Sciatic nerve (tissue), 2 donors: ENCODE measurements at regions not wholly inside any gene's neighbourhood (a gene's known extent, or its start where the extent isn't known, plus 50 kb on each side); places are given as distances from the start of the nearest gene placed in this dataset.
A peak's percentile ranks its signal among the peaks of the same experiment; 100 is the strongest.
"Not testable (repeated sequence)": the region's sequence is repeated elsewhere in the genome, so short reads cannot be mapped to it uniquely, and the experiment has no call there.

Experiments
- ATAC-seq: fragments of 200-7000 bp; cut with Tn5 transposase; one replicate; pipeline ENCODE4 v1.9.1; 2020; ENCODE audit warnings: mild to moderate bottlenecking, moderate library complexity
- DNase-seq: peaks from one replicate; pipeline ENCODE4 v3.0.0-alpha.2; 2020; ENCODE audit warnings: low spot score
- intact Hi-C: fragments of 100-400 bp; cut with DNase I; formaldehyde crosslinking; loops from one replicate; pipeline ENCODE4 v1.14.2; 2022
- donor health status: DM: no; HTN: no; CAD: no.
- donor health status: DM: no; HTN: no; CAD: no.

DNA sequence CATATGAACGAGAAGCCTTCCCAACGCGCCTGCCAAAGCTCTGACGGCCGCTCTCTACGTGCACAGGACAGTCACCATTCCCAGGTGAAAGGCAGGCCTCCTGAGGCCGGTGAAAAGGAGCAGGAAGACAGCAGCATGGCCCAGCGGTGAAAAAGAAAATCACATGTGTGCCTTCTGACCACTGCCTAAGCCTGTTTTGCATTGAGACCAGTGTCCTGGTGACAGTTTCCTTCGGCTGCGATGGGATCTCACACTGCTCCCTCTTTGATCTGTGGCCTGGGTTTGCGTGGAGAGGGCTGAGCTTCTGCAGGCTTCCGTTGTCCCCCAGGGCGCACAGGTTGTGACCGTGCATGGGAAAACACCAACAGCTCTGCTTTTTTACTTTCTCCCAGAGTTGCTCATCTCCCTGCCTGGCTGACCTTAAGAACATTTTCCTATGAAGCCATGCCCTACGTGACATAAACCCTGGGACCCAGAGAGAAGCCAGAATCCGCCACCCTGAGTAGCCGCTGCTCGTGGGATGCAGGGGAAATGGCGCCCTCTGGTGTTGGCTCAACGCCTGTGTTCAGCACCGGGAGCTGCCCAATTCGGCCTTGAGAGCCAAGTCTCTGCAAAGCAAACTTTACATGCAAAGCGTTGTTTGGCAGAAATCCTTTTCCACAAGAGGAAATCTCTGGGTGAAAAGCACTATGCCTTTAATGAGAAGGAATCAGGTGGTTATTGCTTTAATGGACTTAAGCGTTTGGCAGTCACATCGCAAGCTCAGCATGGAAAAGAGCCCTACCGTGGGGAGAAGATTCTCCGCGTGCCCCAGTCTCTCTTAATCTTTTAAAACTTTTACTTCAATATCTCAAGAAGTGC is 112.2 kb upstream of the GPR12 start:
- ATAC-seq (no peak), DNase-seq (peak; percentile 67)

DNA sequence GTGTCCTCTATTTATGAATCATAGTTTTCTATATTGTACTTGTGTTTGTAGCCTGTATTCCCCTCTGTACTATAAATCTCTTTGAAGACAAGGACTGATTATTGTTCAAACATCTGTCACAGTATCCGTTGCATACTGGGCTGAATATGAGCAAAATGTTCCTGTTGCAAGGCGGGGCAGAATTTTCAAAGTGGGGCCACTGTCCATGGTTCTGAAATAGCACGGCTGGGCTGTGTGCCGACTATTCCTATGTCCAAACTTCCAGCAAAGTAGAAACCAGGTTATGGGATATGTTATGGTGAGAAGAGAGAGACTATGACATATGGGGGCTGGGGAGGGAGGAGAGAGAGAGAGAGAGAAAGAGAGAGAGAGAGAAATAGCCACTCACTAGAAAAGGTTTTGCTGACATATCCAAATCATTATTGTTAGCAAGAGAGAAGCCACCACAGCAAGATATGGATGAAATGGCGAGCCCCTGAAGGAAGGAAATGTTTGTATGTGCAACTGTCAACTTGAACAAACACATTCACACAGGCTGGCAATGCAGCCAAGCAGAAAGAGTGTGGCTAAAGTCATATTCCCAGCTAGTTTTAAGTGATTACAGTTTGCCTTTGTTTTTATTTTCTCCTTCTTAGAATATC is 107.0 kb upstream of the GPR12 start:
- no peak for ATAC-seq
- DNase-seq, result no peak
- intact Hi-C loops, result no loop called here

More for the DNA sequence above, 112.2 kb upstream of the GPR12 start:
- intact Hi-C loops, result no loop called here

DNA sequence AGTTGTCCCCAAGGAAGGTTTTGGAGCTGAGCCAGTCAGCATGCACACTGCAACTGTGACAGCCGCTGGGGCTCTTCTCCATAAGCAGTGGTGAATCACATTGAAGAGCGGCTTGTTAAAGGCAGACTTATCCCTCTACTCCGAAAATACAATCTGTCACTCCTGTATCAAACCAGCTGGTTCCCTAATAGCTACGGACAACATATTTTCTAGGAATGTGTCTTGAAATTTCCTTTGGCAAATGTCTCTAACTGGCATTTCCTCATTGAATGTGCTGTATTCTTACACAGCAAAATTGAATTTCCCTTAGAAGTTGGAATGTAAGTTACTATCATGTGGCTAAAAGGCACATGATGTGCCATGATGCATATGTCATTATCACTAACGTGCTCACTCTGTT is 104.0 kb upstream of the GPR12 start:
- intact Hi-C loops, result no loop called here
- no peak for ATAC-seq

DNA sequence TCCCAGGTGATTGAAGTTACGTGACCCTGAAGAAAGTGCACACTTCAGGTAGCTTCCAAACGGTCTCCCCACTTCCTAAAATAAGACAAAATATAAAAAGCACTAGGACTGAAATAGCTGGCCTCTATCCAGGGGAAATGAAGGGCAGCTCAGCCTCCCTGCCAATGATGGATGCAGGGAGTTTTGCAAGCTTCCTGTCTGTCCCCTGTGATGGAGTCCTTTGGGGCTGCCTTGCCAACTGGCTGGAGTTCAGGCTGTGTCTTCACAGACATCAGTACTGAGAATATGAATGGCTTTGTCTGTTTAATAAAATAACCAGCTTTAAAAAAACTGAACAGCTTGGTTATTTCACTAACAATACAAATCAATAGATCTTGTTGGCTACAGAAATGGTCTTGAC is 101.4 kb upstream of the GPR12 start:
- ATAC-seq, result no peak
- DNase-seq, result no peak
- intact Hi-C loops, result no loop called here

More for the DNA sequence above, 104.0 kb upstream of the GPR12 start:
- DNase-seq, result no peak

DNA sequence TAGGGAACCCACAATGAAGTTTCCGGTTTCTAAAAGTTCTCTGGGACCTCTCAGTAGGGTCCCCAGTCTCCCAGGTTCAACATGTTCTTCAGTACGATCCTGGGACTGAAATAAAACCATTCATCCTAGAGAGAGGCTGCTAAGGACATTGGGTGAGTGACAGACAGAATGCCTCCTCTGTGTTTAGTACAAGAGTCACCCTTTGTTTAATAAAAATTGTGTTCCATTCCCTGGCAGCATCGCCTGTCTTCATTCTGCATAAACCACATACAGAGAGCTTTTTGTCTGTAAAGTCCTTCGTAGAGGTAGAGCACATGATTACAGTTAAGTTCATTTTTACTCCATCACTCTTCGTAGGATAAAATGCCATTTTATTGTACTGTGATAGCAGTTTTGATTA is 95.3 kb upstream of the GPR12 start:
- intact Hi-C loops, result no loop called here
- DNase-seq (no peak), ATAC-seq (no peak)

GRCh38 chr13:26855071-26855470 is 94.5 kb upstream of the GPR12 start:
- intact Hi-C loops, result no loop called here
- DNase-seq (no peak), ATAC-seq (no peak)

- DNase-seq (no peak), ATAC-seq (no peak)
- intact Hi-C loops, result no loop called here
Observed at GRCh38 chr13:26853323-26853722, 92.7 kb upstream of the GPR12 start.

- intact Hi-C loops, result no loop called here
- DNase-seq (no peak), ATAC-seq (no peak)
Observed at GRCh38 chr13:26847281-26847680, 86.7 kb upstream of the GPR12 start.

DNA sequence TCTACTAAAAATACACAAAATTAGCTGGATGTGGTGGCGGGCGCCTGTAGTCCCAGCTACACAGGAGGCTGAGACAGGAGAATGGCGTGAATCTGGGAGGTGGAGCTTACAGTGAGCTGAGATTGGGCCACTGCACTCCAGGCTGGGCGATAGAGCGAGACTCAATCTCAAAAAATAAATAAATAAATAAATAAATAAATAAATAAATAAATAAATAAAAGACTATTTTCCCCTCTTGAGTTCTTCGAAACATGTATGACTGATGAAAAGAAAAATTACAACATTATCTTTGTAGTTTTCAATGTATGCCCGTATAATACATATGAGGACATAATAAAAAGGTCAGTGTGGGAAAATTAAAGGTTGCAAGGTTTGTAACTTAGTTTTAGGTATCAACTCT is 84.5 kb upstream of the GPR12 start:
- ATAC-seq, intact Hi-C loops, DNase-seq: not testable (repeated sequence)

GRCh38 chr13:26839682-26840081 is 79.1 kb upstream of the GPR12 start:
- intact Hi-C loops, result no loop called here
- DNase-seq (no peak), ATAC-seq (no peak)

- no peak for ATAC-seq
- intact Hi-C loops, result no loop called here
- DNase-seq, result no peak
Observed at GRCh38 chr13:26838821-26839220, 78.2 kb upstream of the GPR12 start.

- DNase-seq, result no peak
- no peak for ATAC-seq
- intact Hi-C loops, result no loop called here
Observed at GRCh38 chr13:26837997-26838396, 77.4 kb upstream of the GPR12 start.

- ATAC-seq (no peak), DNase-seq (no peak)
- intact Hi-C loops, result no loop called here
Observed at GRCh38 chr13:26837102-26837501, 76.5 kb upstream of the GPR12 start.

DNA sequence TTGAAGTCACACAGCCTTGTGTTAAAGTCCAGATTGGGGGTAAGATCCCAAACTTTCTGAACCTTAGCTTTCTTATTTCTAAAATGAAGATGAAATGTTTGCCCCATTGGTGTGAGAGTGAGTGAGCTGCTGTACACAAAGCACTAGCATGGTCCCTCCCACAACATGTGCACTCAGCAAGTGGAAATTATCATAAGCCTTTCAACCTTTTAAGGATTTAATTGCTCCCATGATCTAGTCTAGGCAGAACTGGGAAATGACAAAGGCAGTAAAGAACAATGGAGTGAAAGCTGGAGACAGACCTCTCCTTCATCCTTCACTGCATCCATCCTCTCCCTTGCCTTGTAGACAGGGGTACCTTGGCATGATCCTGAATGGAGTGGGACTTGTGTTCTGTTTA is 76.0 kb upstream of the GPR12 start:
- intact Hi-C loops, result no loop called here
- DNase-seq (no peak), ATAC-seq (no peak)

- no peak for DNase-seq
- ATAC-seq, result no peak
- intact Hi-C loops, result no loop called here
Observed at GRCh38 chr13:26834646-26835045, 74.1 kb upstream of the GPR12 start.

GRCh38 chr13:26831336-26831908 is 70.8 kb upstream of the GPR12 start:
- no peak for DNase-seq
- intact Hi-C loops, result no loop called here

DNA sequence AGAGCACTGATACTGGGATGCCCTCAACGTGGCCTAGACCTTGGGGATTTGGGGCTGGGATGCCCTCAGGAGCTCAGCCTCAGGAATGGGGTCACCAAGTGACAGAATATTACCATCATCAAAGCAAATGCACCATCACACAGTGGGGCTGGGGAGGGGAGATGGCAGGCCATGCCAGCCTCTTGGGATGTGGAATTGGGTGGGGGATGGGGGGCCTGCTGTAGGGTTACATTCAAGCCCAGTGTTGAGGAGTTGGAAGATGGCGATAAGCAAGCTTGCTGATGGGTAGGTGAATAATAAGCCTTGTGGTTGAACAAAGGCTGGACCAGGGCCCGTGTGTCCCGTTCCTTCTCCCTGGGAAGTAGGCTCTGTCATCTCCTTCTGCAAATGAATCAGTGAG is 69.1 kb upstream of the GPR12 start:
- DNase-seq, result no peak
- intact Hi-C loops, result no loop called here
- ATAC-seq, result no peak

More at GRCh38 chr13:26831336-26831908, 70.8 kb upstream of the GPR12 start:
- no peak for ATAC-seq

DNA sequence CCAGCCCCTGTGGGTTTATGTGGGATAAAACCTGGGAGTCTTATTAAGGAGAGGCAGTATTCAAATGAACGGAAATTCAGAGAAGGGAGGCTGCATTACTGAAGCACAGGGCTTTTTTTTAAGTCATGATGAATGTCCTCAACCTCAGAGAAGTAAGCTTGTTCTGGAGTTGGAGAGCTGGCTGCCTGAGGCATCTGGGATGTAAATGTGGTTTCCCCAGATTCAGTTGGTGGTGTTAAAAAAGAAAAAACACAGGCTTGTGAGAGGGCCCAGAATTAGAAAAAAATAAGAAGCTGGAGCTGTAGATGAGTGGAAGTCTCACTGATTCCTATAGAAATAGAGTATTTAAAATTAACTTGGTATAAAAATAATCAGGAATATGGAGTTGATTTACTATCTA is 64.0 kb upstream of the GPR12 start:
- intact Hi-C loops, result no loop called here
- no peak for DNase-seq
- ATAC-seq, result no peak

DNA sequence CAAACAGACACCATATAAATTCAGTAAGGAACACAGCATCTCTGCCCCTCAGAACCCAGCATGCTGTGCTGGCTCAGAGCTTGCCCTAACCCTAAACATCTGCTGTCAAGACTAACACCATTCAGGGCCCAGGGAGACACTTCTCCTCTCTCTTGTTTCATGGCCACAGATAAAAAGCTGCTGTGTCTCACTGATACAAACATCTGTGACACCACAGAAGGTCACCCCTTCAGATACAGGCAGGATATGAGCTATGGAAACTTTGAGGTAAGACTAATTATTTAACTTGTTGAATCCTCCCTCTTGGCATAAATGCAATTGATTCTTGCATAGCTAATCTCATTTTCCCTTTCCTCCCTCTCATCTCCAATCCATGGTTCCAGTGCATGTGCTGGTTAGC is 61.6 kb upstream of the GPR12 start:
- ATAC-seq (no peak), DNase-seq (no peak)
- intact Hi-C loops, result no loop called here

DNA sequence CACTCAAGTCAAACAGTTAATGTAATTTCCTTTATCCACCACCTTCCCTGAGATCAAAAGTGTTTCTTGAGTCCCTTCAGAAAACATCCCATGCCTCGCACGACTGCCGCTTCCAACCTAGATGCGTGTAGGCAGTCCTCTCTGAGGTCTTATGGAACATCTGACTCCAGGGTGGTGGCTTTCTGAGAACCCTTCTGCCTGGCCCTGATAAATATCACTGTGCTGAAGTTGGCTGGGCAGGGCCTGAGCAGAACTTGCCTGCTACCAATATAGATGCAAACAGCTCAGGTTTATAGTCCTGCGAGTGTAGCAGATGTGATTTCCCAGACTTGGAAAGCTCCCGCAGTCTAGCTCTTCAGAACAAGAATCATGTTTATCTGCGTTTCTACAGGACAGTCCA is 61.1 kb upstream of the GPR12 start:
- intact Hi-C loops, result no loop called here
- DNase-seq (no peak), ATAC-seq (no peak)
